ENCODE measurements at regions not wholly inside any gene's neighbourhood (a gene's known extent, or its start where the extent isn't known, plus 50 kb on each side); places are given as distances from the start of the nearest gene placed in this dataset.

DNA sequence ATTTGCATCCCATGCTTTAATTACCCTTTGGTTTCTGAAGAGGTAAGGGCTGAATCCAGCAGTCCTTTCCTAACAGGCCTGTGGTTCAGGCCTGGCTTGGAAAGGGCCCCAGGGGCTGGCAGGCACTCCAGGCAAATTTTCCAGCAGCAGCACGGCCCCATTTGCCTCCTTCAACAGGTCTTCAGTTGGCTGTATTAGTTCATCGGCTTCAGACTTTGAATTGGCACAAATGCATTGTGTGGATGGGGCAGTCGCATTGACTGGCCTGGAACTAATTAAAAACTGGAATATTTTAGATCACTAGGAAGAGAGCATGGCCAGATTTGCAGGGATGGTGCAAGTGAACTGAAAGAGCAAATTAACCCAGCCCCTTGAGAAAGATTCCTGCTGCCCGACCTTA lies 207.8 kb upstream of the MCTP2 start:
- no peaks in the 10 kb centered on the region for H3K79me2 ChIP-seq (ENCODE audit: insufficient read depth, low read length)
- TF ChIP-seq EZH2phosphoT487 (IDR thresholded peaks at IDR 0.05; ENCODE audit: borderline replicate concordance) (no peak), CTCF (conservative IDR thresholded peaks at IDR 0.05; ENCODE audit: low read length) (no peak)
- H3K4me1 ChIP-seq (ENCODE audit: insufficient read depth, low read length, poor library complexity, severe bottlenecking) = no peaks in the 10 kb centered on the region
- H3K36me3 ChIP-seq (ENCODE audit: insufficient read depth, low read length) = no peaks in the 10 kb centered on the region
- no peak overlapping the region for H3K4me3 ChIP-seq (ENCODE audit: low read length, poor library complexity, severe bottlenecking)
- H4K20me1 ChIP-seq (ENCODE audit: insufficient read depth, low read length, poor library complexity, severe bottlenecking) = no peaks in the 10 kb centered on the region
- H3K9me2 ChIP-seq (replicated peaks; ENCODE audit: low read depth, low read length) = no peaks in the 10 kb centered on the region
- H2AFZ ChIP-seq (ENCODE audit: low read length) = no peak overlapping the region
- no peak overlapping the region for H3K4me2 ChIP-seq (ENCODE audit: low read depth, low read length, poor library complexity, severe bottlenecking)
- no peaks in the 10 kb centered on the region for H3K9me3 ChIP-seq (ENCODE audit: insufficient read depth, low read depth, low read length)
- no peaks in the 10 kb centered on the region for H3K27me3 ChIP-seq (ENCODE audit: insufficient read depth, low read length, poor library complexity, severe bottlenecking)
- no peak overlapping the region for H3K9ac ChIP-seq (ENCODE audit: low read depth, low read length, poor library complexity, severe bottlenecking)
- no peaks in the 10 kb centered on the region for H3F3A ChIP-seq (ENCODE audit: low read depth)

DNA sequence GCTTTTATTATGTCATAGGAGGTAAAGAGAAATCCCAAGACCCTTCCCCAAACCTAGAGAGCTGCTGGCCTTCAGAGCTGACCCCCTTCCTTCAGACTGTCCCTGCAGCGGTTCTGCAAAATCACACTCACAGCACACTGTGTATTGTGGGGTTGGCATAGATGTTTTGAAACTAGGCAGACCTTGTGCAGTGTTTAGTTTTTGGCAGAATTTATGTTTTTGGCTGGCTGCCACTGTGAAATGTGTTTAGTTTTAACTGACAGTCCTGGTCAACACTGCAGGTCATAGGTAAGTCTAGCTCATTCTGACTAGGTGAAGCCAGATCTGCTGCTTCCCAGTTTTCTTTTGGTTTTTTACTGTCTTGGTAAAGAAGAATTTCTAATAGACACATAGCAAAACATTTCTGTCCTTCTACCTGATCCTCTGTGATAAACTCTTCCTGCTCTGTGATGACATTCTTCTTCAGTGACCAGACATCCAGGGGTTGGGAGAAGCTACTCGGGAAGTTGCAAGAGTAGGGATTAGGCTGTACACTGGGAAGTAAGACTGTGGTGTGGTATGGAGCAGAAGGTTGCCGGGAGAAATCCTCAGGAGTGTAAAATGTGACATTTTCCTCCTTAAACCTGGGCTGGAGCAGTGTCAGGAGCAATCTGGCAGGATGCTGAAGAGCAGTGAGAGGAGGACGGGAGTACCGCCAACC lies 209.6 kb upstream of the MCTP2 start:
- Histone ChIP-seq H3K9me2 (replicated peaks; ENCODE audit: low read depth, low read length) (no peaks in the 10 kb centered on the region), H3K9ac (ENCODE audit: low read depth, low read length, poor library complexity, severe bottlenecking) (no peak overlapping the region), H3K4me1 (ENCODE audit: insufficient read depth, low read length, poor library complexity, severe bottlenecking) (no peaks in the 10 kb centered on the region), H2AFZ (ENCODE audit: low read length) (no peak overlapping the region), H3K27me3 (ENCODE audit: insufficient read depth, low read length, poor library complexity, severe bottlenecking) (no peaks in the 10 kb centered on the region), H3K4me3 (ENCODE audit: low read length, poor library complexity, severe bottlenecking) (no peak overlapping the region), H4K20me1 (ENCODE audit: insufficient read depth, low read length, poor library complexity, severe bottlenecking) (no peaks in the 10 kb centered on the region), H3K4me2 (ENCODE audit: low read depth, low read length, poor library complexity, severe bottlenecking) (no peak overlapping the region), H3K9me3 (ENCODE audit: insufficient read depth, low read depth, low read length) (no peaks in the 10 kb centered on the region), H3K79me2 (ENCODE audit: insufficient read depth, low read length) (no peaks in the 10 kb centered on the region), H3K36me3 (ENCODE audit: insufficient read depth, low read length) (no peaks in the 10 kb centered on the region), H3F3A (ENCODE audit: low read depth) (no peaks in the 10 kb centered on the region)
- TF ChIP-seq CTCF (conservative IDR thresholded peaks at IDR 0.05; ENCODE audit: low read length) (no peak), EZH2phosphoT487 (IDR thresholded peaks at IDR 0.05; ENCODE audit: borderline replicate concordance) (no peak)

- H3K9me3 ChIP-seq (ENCODE audit: insufficient read depth, low read depth, low read length) = no peaks in the 10 kb centered on the region
- H3K4me2 ChIP-seq (ENCODE audit: low read depth, low read length, poor library complexity, severe bottlenecking) = no peak overlapping the region
- TF ChIP-seq EZH2phosphoT487 (IDR thresholded peaks at IDR 0.05; ENCODE audit: borderline replicate concordance) (no peak), CTCF (conservative IDR thresholded peaks at IDR 0.05; ENCODE audit: low read length) (no peak)
- no peaks in the 10 kb centered on the region for H3K79me2 ChIP-seq (ENCODE audit: insufficient read depth, low read length)
- H3K4me3 ChIP-seq (ENCODE audit: low read length, poor library complexity, severe bottlenecking) = no peak overlapping the region
- H3K4me1 ChIP-seq (ENCODE audit: insufficient read depth, low read length, poor library complexity, severe bottlenecking) = no peaks in the 10 kb centered on the region
- H3K27me3 ChIP-seq (ENCODE audit: insufficient read depth, low read length, poor library complexity, severe bottlenecking) = no peaks in the 10 kb centered on the region
- H3F3A ChIP-seq (ENCODE audit: low read depth) = no peaks in the 10 kb centered on the region
- no peaks in the 10 kb centered on the region for H3K9me2 ChIP-seq (replicated peaks; ENCODE audit: low read depth, low read length)
- no peaks in the 10 kb centered on the region for H4K20me1 ChIP-seq (ENCODE audit: insufficient read depth, low read length, poor library complexity, severe bottlenecking)
- no peaks in the 10 kb centered on the region for H3K36me3 ChIP-seq (ENCODE audit: insufficient read depth, low read length)
- H2AFZ ChIP-seq (ENCODE audit: low read length) = no peak overlapping the region
- H3K9ac ChIP-seq (ENCODE audit: low read depth, low read length, poor library complexity, severe bottlenecking) = no peak overlapping the region
These were observed 212.3 kb upstream of the MCTP2 start for GRCh38 chr15:94019062-94019461.

All from Loucy (cell line).